Activated T-helper 1 cell treated with Interleukin-2 at 50 U/mL for 16 hours (primary cell): ENCODE measurements at regions not wholly inside any gene's neighbourhood (a gene's known extent, or its start where the extent isn't known, plus 50 kb on each side); places are given as distances from the start of the nearest gene placed in this dataset.

Experiments used
- DNase-seq: peaks from one replicate; pipeline ENCODE4 v3.0.0-alpha.2; 2020; ENCODE audit warnings: low read depth

- no peak for DNase-seq
Measured at GRCh38 chr5:56545016-56545415, 270.3 kb upstream of the MAP3K1 start.

- DNase-seq: no peak
Measured at GRCh38 chr5:56543441-56544388, 271.6 kb upstream of the MAP3K1 start.

GRCh38 chr5:56540266-56540665, 275.1 kb upstream of the MAP3K1 start:
- no peak for DNase-seq

- no peak for DNase-seq
Measured at GRCh38 chr5:56538580-56538979, 276.8 kb upstream of the MAP3K1 start.

- no peak for DNase-seq
Measured at GRCh38 chr5:56535347-56535746, 280.0 kb upstream of the MAP3K1 start.

GRCh38 chr5:56534102-56534829, 281.1 kb upstream of the MAP3K1 start:
- DNase-seq: peak; percentile 17

- DNase-seq: no peak
Measured at GRCh38 chr5:56532466-56532865, 282.9 kb upstream of the MAP3K1 start.

- no peak for DNase-seq
Measured at GRCh38 chr5:56530626-56531138, 284.7 kb upstream of the MAP3K1 start.

- DNase-seq: no peak
Measured at GRCh38 chr5:56529666-56530430, 285.5 kb upstream of the MAP3K1 start.

GRCh38 chr5:56527174-56527573, 288.2 kb upstream of the MAP3K1 start:
- no peak for DNase-seq

- no peak for DNase-seq
Measured at GRCh38 chr5:56525113-56525512, 290.2 kb upstream of the MAP3K1 start.

GRCh38 chr5:56523790-56524575, 290.9 kb upstream of the ANKRD55 start:
- DNase-seq: no peak

- no peak for DNase-seq
Measured at GRCh38 chr5:56522960-56523359, 289.8 kb upstream of the ANKRD55 start.

- no peak for DNase-seq
Measured at GRCh38 chr5:56522169-56522568, 289.0 kb upstream of the ANKRD55 start.

GRCh38 chr5:56520986-56521730, 288.0 kb upstream of the ANKRD55 start:
- DNase-seq: no peak

GRCh38 chr5:56518820-56519219, 285.7 kb upstream of the ANKRD55 start:
- DNase-seq: no peak

- DNase-seq: no peak
Measured at GRCh38 chr5:56517011-56517416, 283.9 kb upstream of the ANKRD55 start.

GRCh38 chr5:56516441-56516840, 283.3 kb upstream of the ANKRD55 start:
- DNase-seq: no peak

- no peak for DNase-seq
Measured at GRCh38 chr5:56516035-56516434, 282.9 kb upstream of the ANKRD55 start.

GRCh38 chr5:56515011-56515410, 281.9 kb upstream of the ANKRD55 start:
- DNase-seq: no peak

GRCh38 chr5:56514245-56514644, 281.1 kb upstream of the ANKRD55 start:
- no peak for DNase-seq
